ENCODE measurements at regions not wholly inside any gene's neighbourhood (a gene's known extent, or its start where the extent isn't known, plus 50 kb on each side); places are given as distances from the start of the nearest gene placed in this dataset.

DNA sequence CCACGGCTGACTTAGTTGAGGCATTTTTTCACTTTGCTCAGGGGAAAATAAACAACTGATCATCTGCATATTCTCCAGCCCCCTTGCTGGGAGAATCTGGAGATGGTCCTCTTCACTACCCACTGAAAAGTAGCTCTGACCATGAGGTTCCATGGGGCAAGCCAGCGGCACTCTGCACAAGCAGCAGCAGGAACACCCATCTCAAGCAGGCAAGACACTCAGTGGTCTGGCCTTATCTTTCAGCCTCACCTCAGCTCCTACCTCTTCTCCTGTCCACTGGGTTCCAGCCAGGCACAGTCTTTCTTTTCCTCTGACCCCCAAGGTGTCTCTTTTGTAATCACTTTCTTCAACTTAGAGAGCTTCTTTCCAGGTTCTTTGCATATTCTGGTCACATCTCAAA, 280.8 kb upstream of the GRIA1 start:
- POLR2A ChIA-PET, result no interaction called here
- no peak overlapping the region for H3K4me3 ChIP-seq (ENCODE audit: control insufficient read depth in 1 of 7, extremely low read depth in 1 of 7, insufficient read depth in 4 of 7, low read depth in 2 of 7, low read length in 6 of 7)
- no peak overlapping the region for H3K27ac ChIP-seq (ENCODE audit: insufficient read depth in 1 of 2, low read depth in 1 of 2, low read length in 2 of 2, poor library complexity in 1 of 2, severe bottlenecking in 2 of 2)
- H3K9me3 ChIP-seq (ENCODE audit: control extremely low read depth in 1 of 5, control insufficient read depth in 4 of 5, insufficient read depth in 2 of 5, low read depth in 1 of 5, low read length in 4 of 5), result no peaks in the 10 kb centered on the region
- H3K27me3 ChIP-seq (replicated peaks in 2 of 5; ENCODE audit: control insufficient read depth in 4 of 5, insufficient read depth in 5 of 5, low read length in 4 of 5), result no peaks in the 10 kb centered on the region
- WGBS (ENCODE audit: insufficient coverage), result 100% methylated on average over 2 of the region's 2 CpGs
- H3K4me1 ChIP-seq (ENCODE audit: control extremely low read depth in 1 of 4, control insufficient read depth in 4 of 4, insufficient read depth in 4 of 4, low read length in 3 of 4), result no peaks in the 10 kb centered on the region
- CTCF ChIA-PET, result no interaction called here
- H3K36me3 ChIP-seq (ENCODE audit: control insufficient read depth in 4 of 4, insufficient read depth in 4 of 4, low read length in 3 of 4), result no peaks in the 10 kb centered on the region
- DNase-seq, result no peak

DNA sequence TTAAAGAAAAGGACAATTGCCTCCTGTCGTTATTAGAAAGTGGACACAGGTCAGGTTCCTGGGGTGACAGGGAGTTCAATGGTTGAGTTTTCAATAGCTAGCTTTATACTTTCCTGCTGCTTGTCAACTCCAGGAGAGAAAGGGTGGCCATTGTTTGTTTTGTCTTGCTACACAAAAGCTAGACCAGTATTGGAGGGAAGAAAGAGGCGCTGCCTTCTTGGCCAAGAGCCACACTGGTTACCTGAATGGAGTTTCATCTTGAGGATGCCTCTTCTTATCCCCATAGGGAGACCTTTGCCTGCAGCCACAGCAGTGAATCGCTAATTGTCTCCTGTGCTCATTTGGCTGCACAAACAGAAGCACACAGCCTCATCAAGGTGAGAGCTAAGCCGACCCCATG, 279.4 kb upstream of the GRIA1 start:
- 70% methylated on average over 2 of the region's 4 CpGs for WGBS (ENCODE audit: insufficient coverage)
- CTCF ChIA-PET, result no interaction called here
- H3K9me3 ChIP-seq (ENCODE audit: control extremely low read depth in 1 of 5, control insufficient read depth in 4 of 5, insufficient read depth in 2 of 5, low read depth in 1 of 5, low read length in 4 of 5), result peaks cover 0 to 3% (median 0%) of the 10 kb centered on the region in 5 experiments
- POLR2A ChIA-PET, result no interaction called here
- DNase-seq, result no peak
- H3K27me3 ChIP-seq (replicated peaks in 2 of 5; ENCODE audit: control insufficient read depth in 4 of 5, insufficient read depth in 5 of 5, low read length in 4 of 5), result no peaks in the 10 kb centered on the region
- H3K36me3 ChIP-seq (ENCODE audit: control insufficient read depth in 4 of 4, insufficient read depth in 4 of 4, low read length in 3 of 4), result no peaks in the 10 kb centered on the region
- H3K4me3 ChIP-seq (ENCODE audit: control insufficient read depth in 1 of 7, extremely low read depth in 1 of 7, insufficient read depth in 4 of 7, low read depth in 2 of 7, low read length in 6 of 7), result no peak overlapping the region
- H3K4me1 ChIP-seq (ENCODE audit: control extremely low read depth in 1 of 4, control insufficient read depth in 4 of 4, insufficient read depth in 4 of 4, low read length in 3 of 4), result no peaks in the 10 kb centered on the region
- H3K27ac ChIP-seq (ENCODE audit: insufficient read depth in 1 of 2, low read depth in 1 of 2, low read length in 2 of 2, poor library complexity in 1 of 2, severe bottlenecking in 2 of 2), result no peak overlapping the region

DNA sequence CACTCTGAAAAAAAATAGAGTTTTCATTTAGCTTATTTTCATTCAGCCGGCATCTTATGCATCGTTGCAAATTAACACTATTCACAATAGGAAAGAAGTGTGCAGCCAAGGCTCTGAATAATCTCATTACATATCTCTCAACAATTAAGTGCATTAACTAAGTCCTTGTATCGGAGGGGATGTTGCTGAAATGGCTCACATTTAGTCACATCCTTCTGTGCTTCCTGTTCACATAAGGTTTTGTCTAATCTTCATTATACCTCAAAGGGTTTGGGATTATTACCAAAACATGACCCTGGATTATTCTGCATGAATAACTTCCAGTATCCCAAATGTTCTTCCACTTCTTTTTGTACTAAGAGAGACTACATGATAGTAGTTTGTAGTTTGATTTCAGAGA, 278.0 kb upstream of the GRIA1 start:
- Histone ChIP-seq H3K27me3 (replicated peaks in 2 of 5; ENCODE audit: control insufficient read depth in 4 of 5, insufficient read depth in 5 of 5, low read length in 4 of 5) (no peaks in the 10 kb centered on the region), H3K4me3 (ENCODE audit: control insufficient read depth in 1 of 7, extremely low read depth in 1 of 7, insufficient read depth in 4 of 7, low read depth in 2 of 7, low read length in 6 of 7) (no peak overlapping the region), H3K9me3 (ENCODE audit: control extremely low read depth in 1 of 5, control insufficient read depth in 4 of 5, insufficient read depth in 2 of 5, low read depth in 1 of 5, low read length in 4 of 5) (peaks cover 0 to 3% (median 0%) of the 10 kb centered on the region in 5 experiments), H3K4me1 (ENCODE audit: control extremely low read depth in 1 of 4, control insufficient read depth in 4 of 4, insufficient read depth in 4 of 4, low read length in 3 of 4) (no peaks in the 10 kb centered on the region), H3K36me3 (ENCODE audit: control insufficient read depth in 4 of 4, insufficient read depth in 4 of 4, low read length in 3 of 4) (no peaks in the 10 kb centered on the region), H3K27ac (ENCODE audit: insufficient read depth in 1 of 2, low read depth in 1 of 2, low read length in 2 of 2, poor library complexity in 1 of 2, severe bottlenecking in 2 of 2) (no peak overlapping the region)
- 95% methylated on average over 3 of the region's 3 CpGs for WGBS (ENCODE audit: insufficient coverage)
- DNase-seq, result no peak
- CTCF ChIA-PET, result interaction anchor here (1.0 kb wide), 1 partner anchor 10 kb away, joined by 3 read pairs; no protein-coding TSS in a partner anchor
- POLR2A ChIA-PET, result no interaction called here

DNA sequence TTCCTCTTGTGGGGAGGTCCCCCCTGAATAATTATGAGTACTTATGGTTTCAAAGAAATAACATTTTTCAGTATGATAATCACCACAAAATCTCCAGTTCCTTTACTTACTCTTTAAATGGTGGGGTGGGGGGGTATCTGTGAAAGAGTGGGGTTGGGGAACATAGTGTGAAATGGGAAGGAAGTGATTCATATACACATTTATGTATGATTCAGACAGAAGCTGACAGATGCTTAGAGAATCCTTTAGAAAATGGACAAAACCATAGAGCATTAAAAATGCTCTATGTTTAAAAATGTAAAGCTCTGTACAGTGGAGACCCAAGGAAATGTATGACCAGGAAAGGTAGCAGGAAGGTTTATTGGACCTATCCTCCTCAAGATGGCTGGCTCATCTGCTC, 267.5 kb upstream of the GRIA1 start:
- H3K4me1 ChIP-seq (ENCODE audit: control extremely low read depth in 1 of 4, control insufficient read depth in 4 of 4, insufficient read depth in 4 of 4, low read length in 3 of 4), result no peaks in the 10 kb centered on the region
- H3K27me3 ChIP-seq (replicated peaks in 2 of 5; ENCODE audit: control insufficient read depth in 4 of 5, insufficient read depth in 5 of 5, low read length in 4 of 5), result no peaks in the 10 kb centered on the region
- H3K4me3 ChIP-seq (ENCODE audit: control insufficient read depth in 1 of 7, extremely low read depth in 1 of 7, insufficient read depth in 4 of 7, low read depth in 2 of 7, low read length in 6 of 7), result no peak overlapping the region
- H3K9me3 ChIP-seq (ENCODE audit: control extremely low read depth in 1 of 5, control insufficient read depth in 4 of 5, insufficient read depth in 2 of 5, low read depth in 1 of 5, low read length in 4 of 5), result peaks cover 0 to 3% (median 0%) of the 10 kb centered on the region in 5 experiments
- CTCF ChIA-PET, result interaction anchor here (1.5 kb wide), 1 partner anchor 10 kb away, joined by 3 read pairs; no protein-coding TSS in a partner anchor
- no peak for DNase-seq
- no peaks in the 10 kb centered on the region for H3K36me3 ChIP-seq (ENCODE audit: control insufficient read depth in 4 of 4, insufficient read depth in 4 of 4, low read length in 3 of 4)
- POLR2A ChIA-PET, result no interaction called here
- no peak overlapping the region for H3K27ac ChIP-seq (ENCODE audit: insufficient read depth in 1 of 2, low read depth in 1 of 2, low read length in 2 of 2, poor library complexity in 1 of 2, severe bottlenecking in 2 of 2)

DNA sequence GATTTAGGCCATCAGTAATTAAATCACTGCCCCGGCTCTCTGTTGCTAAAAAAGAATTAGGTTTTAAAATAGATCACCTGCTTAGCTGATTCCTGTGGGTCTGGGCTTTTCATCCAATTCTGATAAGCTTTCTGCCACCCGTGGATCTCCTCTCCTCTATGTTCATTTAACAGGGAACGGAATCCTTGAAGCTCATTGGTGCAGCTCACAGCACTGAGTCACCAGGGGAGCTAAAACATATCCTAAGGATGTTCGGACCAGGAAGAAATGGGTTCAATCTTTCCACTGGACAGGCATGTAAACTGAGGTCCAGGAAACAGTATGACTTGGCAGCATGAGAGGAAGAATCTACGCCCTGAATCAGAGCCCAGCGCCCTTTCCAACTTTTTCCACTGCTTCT, 267.1 kb upstream of the GRIA1 start:
- CTCF ChIA-PET, result interaction anchor here (1.1 kb wide), 1 partner anchor 15 kb away, joined by 3 read pairs; no protein-coding TSS in a partner anchor
- no peak overlapping the region for H3K27ac ChIP-seq (ENCODE audit: insufficient read depth in 1 of 2, low read depth in 1 of 2, low read length in 2 of 2, poor library complexity in 1 of 2, severe bottlenecking in 2 of 2)
- WGBS (ENCODE audit: insufficient coverage), result 92% methylated on average over 6 of the region's 6 CpGs
- H3K27me3 ChIP-seq (replicated peaks in 2 of 5; ENCODE audit: control insufficient read depth in 4 of 5, insufficient read depth in 5 of 5, low read length in 4 of 5), result no peaks in the 10 kb centered on the region
- H3K36me3 ChIP-seq (ENCODE audit: control insufficient read depth in 4 of 4, insufficient read depth in 4 of 4, low read length in 3 of 4), result no peaks in the 10 kb centered on the region
- H3K4me1 ChIP-seq (ENCODE audit: control extremely low read depth in 1 of 4, control insufficient read depth in 4 of 4, insufficient read depth in 4 of 4, low read length in 3 of 4), result no peaks in the 10 kb centered on the region
- H3K9me3 ChIP-seq (ENCODE audit: control extremely low read depth in 1 of 5, control insufficient read depth in 4 of 5, insufficient read depth in 2 of 5, low read depth in 1 of 5, low read length in 4 of 5), result peaks cover 0 to 3% (median 0%) of the 10 kb centered on the region in 5 experiments
- POLR2A ChIA-PET, result no interaction called here
- no peak overlapping the region for H3K4me3 ChIP-seq (ENCODE audit: control insufficient read depth in 1 of 7, extremely low read depth in 1 of 7, insufficient read depth in 4 of 7, low read depth in 2 of 7, low read length in 6 of 7)
- DNase-seq, result no peak

DNA sequence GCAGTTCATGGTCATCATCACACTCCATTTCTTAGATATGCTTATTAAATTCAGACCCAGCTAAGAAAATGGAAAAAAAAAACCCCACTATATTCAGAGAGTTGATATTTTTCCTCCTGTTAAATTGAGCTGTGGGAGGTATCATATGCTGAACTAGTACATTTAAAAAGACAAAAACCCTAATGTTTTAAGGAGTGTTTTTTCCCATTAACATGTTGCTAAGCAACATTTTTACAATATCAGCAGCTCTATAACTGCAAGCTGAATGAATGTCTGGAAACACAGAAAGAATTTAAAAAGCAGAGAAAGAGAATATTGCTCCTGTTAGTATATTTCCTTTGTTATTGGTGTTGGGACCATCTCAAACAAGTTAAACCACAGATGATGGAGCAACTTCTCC, 265.8 kb upstream of the GRIA1 start:
- no peaks in the 10 kb centered on the region for H3K27me3 ChIP-seq (replicated peaks in 2 of 5; ENCODE audit: control insufficient read depth in 4 of 5, insufficient read depth in 5 of 5, low read length in 4 of 5)
- no peaks in the 10 kb centered on the region for H3K36me3 ChIP-seq (ENCODE audit: control insufficient read depth in 4 of 4, insufficient read depth in 4 of 4, low read length in 3 of 4)
- no peak overlapping the region for H3K27ac ChIP-seq (ENCODE audit: insufficient read depth in 1 of 2, low read depth in 1 of 2, low read length in 2 of 2, poor library complexity in 1 of 2, severe bottlenecking in 2 of 2)
- CTCF ChIA-PET, result interaction anchor here (1.1 kb wide), 1 partner anchor 16 kb away, joined by 3 read pairs; no protein-coding TSS in a partner anchor
- DNase-seq, result no peak
- H3K4me1 ChIP-seq (ENCODE audit: control extremely low read depth in 1 of 4, control insufficient read depth in 4 of 4, insufficient read depth in 4 of 4, low read length in 3 of 4), result no peaks in the 10 kb centered on the region
- peaks cover 0 to 3% (median 0%) of the 10 kb centered on the region in 5 experiments for H3K9me3 ChIP-seq (ENCODE audit: control extremely low read depth in 1 of 5, control insufficient read depth in 4 of 5, insufficient read depth in 2 of 5, low read depth in 1 of 5, low read length in 4 of 5)
- no peak overlapping the region for H3K4me3 ChIP-seq (ENCODE audit: control insufficient read depth in 1 of 7, extremely low read depth in 1 of 7, insufficient read depth in 4 of 7, low read depth in 2 of 7, low read length in 6 of 7)
- POLR2A ChIA-PET, result interaction anchor here (0.6 kb wide), 1 partner anchor 50 kb away, joined by 3 read pairs; no protein-coding TSS in a partner anchor

DNA sequence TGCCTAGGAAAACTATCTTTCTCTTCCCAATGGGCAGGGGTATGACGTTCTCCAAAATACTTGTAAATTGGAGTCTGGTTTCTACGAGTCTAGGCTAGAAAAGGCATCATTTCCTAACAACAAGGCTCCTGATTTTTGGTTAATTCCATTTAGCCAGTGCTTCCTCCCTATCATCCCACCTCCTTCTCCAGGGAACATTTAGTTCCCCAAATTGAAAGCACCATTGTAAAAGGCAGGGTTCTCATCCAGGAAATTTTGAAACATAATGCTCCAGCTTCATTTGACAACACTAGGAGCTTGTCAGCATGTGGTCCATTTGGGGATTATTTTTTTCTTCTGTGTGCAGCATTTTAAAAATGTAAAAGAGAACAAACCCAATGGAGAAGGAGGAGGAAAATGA, 256.5 kb upstream of the GRIA1 start:
- Histone ChIP-seq H3K27me3 (replicated peaks in 2 of 5; ENCODE audit: control insufficient read depth in 4 of 5, insufficient read depth in 5 of 5, low read length in 4 of 5) (no peaks in the 10 kb centered on the region), H3K4me3 (ENCODE audit: control insufficient read depth in 1 of 7, extremely low read depth in 1 of 7, insufficient read depth in 4 of 7, low read depth in 2 of 7, low read length in 6 of 7) (no peak overlapping the region), H3K9me3 (ENCODE audit: control extremely low read depth in 1 of 5, control insufficient read depth in 4 of 5, insufficient read depth in 2 of 5, low read depth in 1 of 5, low read length in 4 of 5) (peaks cover 0 to 2% (median 0%) of the 10 kb centered on the region in 5 experiments), H3K4me1 (ENCODE audit: control extremely low read depth in 1 of 4, control insufficient read depth in 4 of 4, insufficient read depth in 4 of 4, low read length in 3 of 4) (no peaks in the 10 kb centered on the region), H3K27ac (ENCODE audit: insufficient read depth in 1 of 2, low read depth in 1 of 2, low read length in 2 of 2, poor library complexity in 1 of 2, severe bottlenecking in 2 of 2) (no peak overlapping the region), H3K36me3 (ENCODE audit: control insufficient read depth in 4 of 4, insufficient read depth in 4 of 4, low read length in 3 of 4) (no peaks in the 10 kb centered on the region)
- ChIA-PET CTCF (no interaction called here), POLR2A (no interaction called here)
- WGBS (ENCODE audit: insufficient coverage), result 80% methylated on average over 2 of the region's 2 CpGs
- DNase-seq, result no peak

Measured in common myeloid progenitor, CD34-positive (primary cell).